Uterus (tissue), 2 donors: ENCODE measurements at regions not wholly inside any gene's neighbourhood (a gene's known extent, or its start where the extent isn't known, plus 50 kb on each side); places are given as distances from the start of the nearest gene placed in this dataset.

Experiments
- POLR2A ChIP-seq, 2 donors: fragments of 450-650 bp; IDR thresholded peaks; one replicate each; pipeline ENCODE4 v1.6.1; 2016; ENCODE audit warnings: antibody characterized with exemption in 2 of 2, mild to moderate bottlenecking in 1 of 2, moderate library complexity in 1 of 2
- TF ChIP-seq, protein P1 (sequence below), 4 experiments: fragments of 200-600 bp in 2 of 4; fragments of 450-650 bp in 2 of 4; sonication (generic) in 2 of 4; IDR thresholded peaks; one replicate each; pipeline ENCODE4 v1.5.1; 2016 to 2019; ENCODE audit warnings: antibody characterized with exemption in 4 of 4, mild to moderate bottlenecking in 2 of 4, moderate library complexity in 1 of 4

DNA sequence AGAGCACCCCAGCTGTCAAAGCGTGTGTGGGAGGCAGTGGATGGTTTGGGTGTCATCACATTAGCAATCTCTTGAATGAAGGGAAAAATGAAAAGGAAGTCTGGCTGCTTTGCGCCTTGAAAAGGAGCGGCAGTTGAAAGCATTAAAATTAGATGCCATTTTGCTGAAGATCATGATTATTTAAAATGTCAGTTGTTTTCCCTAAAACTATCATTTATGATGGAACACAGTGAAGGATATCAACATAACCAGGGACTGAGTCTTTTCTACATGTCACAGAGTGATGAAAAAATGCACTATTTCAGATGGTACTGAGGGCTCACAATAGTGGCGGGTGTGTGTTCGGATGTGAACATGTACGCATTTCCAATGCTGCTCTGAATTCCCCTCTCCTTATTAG lies 450.2 kb upstream of the CPEB2 start:
- TF ChIP-seq POLR2A (IDR thresholded peaks at IDR 0.05) = no peak
- TF ChIP-seq, protein P1, sequence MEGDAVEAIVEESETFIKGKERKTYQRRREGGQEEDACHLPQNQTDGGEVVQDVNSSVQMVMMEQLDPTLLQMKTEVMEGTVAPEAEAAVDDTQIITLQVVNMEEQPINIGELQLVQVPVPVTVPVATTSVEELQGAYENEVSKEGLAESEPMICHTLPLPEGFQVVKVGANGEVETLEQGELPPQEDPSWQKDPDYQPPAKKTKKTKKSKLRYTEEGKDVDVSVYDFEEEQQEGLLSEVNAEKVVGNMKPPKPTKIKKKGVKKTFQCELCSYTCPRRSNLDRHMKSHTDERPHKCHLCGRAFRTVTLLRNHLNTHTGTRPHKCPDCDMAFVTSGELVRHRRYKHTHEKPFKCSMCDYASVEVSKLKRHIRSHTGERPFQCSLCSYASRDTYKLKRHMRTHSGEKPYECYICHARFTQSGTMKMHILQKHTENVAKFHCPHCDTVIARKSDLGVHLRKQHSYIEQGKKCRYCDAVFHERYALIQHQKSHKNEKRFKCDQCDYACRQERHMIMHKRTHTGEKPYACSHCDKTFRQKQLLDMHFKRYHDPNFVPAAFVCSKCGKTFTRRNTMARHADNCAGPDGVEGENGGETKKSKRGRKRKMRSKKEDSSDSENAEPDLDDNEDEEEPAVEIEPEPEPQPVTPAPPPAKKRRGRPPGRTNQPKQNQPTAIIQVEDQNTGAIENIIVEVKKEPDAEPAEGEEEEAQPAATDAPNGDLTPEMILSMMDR (IDR thresholded peaks at IDR 0.05) = no peak
